Limb (tissue), 2 donors: ENCODE measurements at regions not wholly inside any gene's neighbourhood (a gene's known extent, or its start where the extent isn't known, plus 50 kb on each side); places are given as distances from the start of the nearest gene placed in this dataset.
A peak's percentile ranks its signal among the peaks of the same experiment; 100 is the strongest.

Experiments
- DNase-seq, 2 donors: peaks; one replicate each; pipeline ENCODE4 v3.0.0-alpha.2; 2016; ENCODE audit errors: extremely low spot score in 2 of 2

- no peak for DNase-seq
Observed at GRCh38 chr10:131787961-131788360, 112.8 kb upstream of the PPP2R2D start.

- DNase-seq, result no peak
Observed at GRCh38 chr10:131788386-131788785, 112.4 kb upstream of the PPP2R2D start.

DNA sequence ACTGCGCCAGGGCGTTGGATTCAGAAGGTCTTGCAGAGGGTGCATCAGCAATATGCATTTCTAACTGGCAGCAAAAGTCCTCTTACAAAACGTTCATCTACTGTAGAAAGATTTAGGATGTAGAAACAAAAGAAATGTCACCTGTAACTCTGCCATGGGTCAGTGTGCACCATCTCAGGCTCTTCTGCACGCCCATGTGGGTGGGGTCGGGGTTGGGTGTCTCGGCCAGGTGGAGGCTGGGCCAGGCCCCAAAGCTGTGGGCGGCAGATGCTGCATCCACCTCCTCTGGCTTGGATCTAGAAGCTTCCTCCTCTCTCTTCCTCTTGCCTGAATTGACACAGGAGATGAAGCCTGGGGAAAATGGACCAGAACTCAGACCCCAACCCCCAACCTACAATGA, 111.3 kb upstream of the PPP2R2D start:
- DNase-seq, result no peak

- DNase-seq, result no peak
Observed at GRCh38 chr10:131790021-131790420, 110.8 kb upstream of the PPP2R2D start.

DNA sequence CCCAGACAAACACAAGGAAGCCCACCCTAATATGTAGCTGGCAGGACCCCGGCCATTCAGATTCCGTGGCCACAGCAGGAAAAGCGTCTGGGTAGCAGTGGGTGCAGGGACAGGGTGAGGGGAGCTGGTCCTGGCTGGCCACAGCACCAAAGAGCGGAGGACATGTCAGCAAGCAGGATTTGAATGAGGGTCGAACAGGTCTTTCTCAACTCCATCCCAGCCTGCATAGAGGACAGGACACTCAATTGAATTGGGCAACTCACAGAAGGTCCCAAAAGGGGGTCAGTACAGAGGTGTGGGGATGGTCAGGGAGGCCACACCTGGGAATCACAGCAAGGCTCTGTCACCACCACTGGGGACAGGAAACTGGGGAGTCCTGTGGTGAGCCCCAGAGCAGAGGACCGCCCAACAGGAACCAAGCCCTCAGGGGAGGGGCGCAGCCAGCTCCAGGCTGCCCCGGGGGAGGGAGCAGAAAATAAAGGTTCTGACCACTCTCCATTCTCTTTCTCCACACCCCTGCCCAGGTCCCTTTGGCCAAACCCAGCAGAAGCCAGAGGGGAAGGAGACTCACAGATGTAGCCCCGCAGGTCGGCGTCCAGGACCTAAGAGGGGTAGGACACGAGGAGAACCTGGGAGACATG, 108.7 kb upstream of the PPP2R2D start:
- no peak for DNase-seq

- no peak for DNase-seq
Observed at GRCh38 chr10:131792809-131793208, 108.0 kb upstream of the PPP2R2D start.

DNA sequence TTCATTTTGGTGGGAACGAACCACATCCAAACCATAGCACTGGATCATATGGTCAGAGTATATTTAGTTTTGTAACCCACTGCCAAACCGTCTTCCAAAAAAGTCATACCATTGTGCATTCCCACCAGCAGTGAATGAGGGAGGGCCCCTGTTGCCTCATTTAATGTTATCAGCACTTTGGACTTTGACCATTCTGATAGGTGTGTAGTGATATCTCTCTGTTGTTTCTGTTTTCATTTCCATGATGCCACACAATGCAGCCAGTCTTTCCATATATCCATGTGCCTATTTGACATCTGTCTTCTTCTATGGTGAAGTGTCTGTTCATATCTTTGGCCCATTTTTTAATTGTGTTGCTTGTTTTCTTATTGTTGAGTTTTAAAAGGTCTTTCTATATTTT, 105.0 kb upstream of the PPP2R2D start:
- DNase-seq, result no peak

DNA sequence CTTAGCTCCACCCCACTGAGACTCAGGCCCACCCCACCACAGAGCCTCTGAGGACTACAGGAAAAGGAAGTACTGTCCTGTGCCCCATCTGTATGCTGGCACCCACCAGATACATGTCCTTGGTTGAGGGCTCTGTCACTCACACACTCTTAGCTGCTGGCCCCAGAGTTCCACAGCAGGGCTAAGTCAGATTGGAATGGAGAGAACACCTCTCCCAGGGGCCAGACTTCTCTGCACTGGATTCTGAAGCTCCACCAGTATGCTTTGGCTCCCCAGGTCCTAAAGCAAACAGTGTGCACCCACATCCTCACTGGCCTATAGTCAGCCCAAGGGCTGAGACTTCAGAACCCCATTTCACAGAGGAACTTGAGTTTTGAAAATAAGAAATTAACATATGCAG, 103.2 kb upstream of the PPP2R2D start:
- DNase-seq, result no peak

- DNase-seq, result no peak
Observed at GRCh38 chr10:131799429-131799828, 101.4 kb upstream of the PPP2R2D start.

- DNase-seq, result no peak
Observed at GRCh38 chr10:131802156-131802915, 98.5 kb upstream of the PPP2R2D start.

DNA sequence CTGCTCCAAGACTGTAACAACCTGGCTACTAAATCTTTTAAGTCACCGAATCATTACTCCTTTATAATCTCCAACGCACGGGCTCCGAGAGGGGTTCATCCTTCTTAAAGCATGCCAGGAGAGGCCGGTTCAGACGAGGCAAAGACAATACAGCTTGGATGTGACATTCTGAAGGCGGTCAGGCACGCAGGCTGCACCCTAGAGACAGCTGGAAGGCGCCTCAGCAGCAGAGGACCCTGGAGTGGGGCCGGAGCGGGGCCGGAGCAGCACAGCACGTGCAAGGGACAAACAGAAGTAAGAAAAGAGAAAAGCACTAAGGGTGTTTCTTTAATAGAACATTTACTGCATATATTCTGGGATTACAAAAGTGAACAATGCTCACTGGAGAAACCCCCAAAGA, 97.8 kb upstream of the PPP2R2D start:
- no peak for DNase-seq

- no peak for DNase-seq
Observed at GRCh38 chr10:131803860-131804425, 96.9 kb upstream of the PPP2R2D start.

- no peak for DNase-seq
Observed at GRCh38 chr10:131804551-131805295, 96.1 kb upstream of the PPP2R2D start.

DNA sequence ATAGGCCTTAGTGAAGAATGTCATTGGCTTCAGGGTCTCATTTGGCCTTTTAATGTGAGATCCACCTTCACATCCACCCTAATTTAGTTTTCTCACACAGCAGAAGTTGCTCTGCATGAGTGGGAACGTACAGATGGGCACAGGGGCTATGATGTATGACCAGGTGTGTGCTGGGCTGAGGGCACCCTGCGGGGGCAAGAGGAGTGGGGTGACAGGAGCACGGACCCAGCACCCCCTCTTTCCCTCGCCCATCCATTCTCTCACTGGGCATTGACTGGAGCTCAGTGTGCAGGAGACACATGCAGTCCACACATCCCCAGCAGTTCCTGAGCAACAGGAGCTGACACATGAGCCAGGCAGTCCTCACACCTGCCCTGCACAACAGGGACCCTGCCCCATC, 95.1 kb upstream of the PPP2R2D start:
- DNase-seq, result peak in 1 of 2 donors; percentile 17

DNA sequence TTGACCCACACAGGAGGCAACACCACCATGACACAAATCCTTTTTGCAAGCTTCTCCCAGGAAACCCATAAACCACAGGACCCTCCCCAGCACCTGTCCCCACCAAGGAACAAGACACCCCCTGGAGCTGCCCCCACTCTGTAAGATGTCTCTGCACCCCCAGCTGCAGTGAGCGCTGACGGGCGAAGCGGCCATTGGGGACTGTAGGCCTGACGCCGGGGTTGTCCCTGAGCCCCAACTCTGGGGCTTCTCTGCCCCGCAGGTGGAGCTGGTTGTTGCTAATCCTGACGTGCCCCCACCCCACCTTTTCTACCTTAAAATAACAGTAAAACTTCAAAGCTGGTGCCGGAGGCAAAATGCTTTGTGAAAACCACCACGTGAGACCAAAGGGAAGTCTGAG, 94.7 kb upstream of the PPP2R2D start:
- DNase-seq, result no peak

GRCh38 chr10:131806646-131807317, 94.0 kb upstream of the PPP2R2D start:
- DNase-seq, result no peak

- DNase-seq, result no peak
Observed at GRCh38 chr10:131808370-131808930, 92.4 kb upstream of the PPP2R2D start.

DNA sequence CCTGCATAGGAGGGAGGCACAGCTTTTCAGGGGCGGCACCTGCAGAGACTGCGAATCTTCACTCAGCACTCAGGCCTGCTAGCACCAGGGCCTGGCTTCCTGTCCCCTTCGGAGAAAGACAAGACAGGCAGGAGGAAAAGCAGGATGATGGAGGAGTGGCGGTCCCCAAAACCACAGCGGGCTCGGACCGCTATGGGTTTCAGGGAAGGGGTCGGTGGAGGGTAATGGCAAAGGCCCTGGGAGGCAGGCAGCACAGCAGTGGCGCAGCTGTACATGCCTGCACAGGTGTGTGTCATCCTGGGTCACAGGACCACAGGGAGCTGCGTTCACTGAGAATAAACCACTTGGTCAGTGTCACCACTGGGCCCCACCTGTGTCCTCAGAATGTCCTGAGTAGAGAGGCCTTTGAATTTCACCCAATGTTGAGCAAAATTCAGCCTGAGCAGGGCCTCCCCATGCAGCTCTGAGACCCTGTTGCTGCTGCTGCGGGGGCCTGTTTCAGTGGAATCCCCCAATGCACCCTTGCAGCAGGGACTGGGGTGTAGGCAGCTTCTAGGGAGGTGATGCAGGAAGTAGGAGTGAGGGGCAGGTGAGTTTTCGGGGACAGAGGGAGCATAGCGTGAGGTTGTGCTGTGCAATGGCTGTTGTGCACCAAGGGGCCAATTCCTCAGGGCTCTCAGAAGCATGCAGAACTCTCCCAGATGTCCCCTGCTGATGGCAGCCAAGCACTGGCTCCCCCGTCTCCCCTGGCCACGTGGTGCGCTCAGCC, 90.6 kb upstream of the PPP2R2D start:
- peak in 1 of 2 donors; percentile 18 for DNase-seq

- no peak for DNase-seq
Observed at GRCh38 chr10:131810805-131811629, 89.8 kb upstream of the PPP2R2D start.
